NCI-H146 (cell line): ENCODE measurements at regions not wholly inside any gene's neighbourhood (a gene's known extent, or its start where the extent isn't known, plus 50 kb on each side); places are given as distances from the start of the nearest gene placed in this dataset.

ENCODE experiments used
- DNase-seq: peaks from one replicate; lab custom pipeline; 2025; lab: John Stamatoyannopoulos, UW

- no peak for DNase-seq
Measured at GRCh38 chr13:86946734-86947133, 724.4 kb upstream of the SLITRK5 start.

- no peak for DNase-seq
Measured at GRCh38 chr13:86954341-86954740, 716.8 kb upstream of the SLITRK5 start.

- no peak for DNase-seq
Measured at GRCh38 chr13:86960876-86961275, 710.3 kb upstream of the SLITRK5 start.

GRCh38 chr13:86974251-86974994 lies 696.7 kb upstream of the SLITRK5 start:
- DNase-seq, result peak; percentile 4

- DNase-seq, result no peak
Measured at GRCh38 chr13:86974995-86975328, 696.2 kb upstream of the SLITRK5 start.

- DNase-seq, result no peak
Measured at GRCh38 chr13:86976521-86977324, 694.4 kb upstream of the SLITRK5 start.

- DNase-seq, result peak; percentile 21
Measured at GRCh38 chr13:86986448-86986847, 684.7 kb upstream of the SLITRK5 start.

GRCh38 chr13:86992251-86992650 lies 678.9 kb upstream of the SLITRK5 start:
- no peak for DNase-seq

GRCh38 chr13:87003265-87003664 lies 667.9 kb upstream of the SLITRK5 start:
- DNase-seq, result no peak

- DNase-seq, result no peak
Measured at GRCh38 chr13:87005511-87005910, 665.7 kb upstream of the SLITRK5 start.

- DNase-seq, result no peak
Measured at GRCh38 chr13:87035526-87035925, 635.6 kb upstream of the SLITRK5 start.

- no peak for DNase-seq
Measured at GRCh38 chr13:87042946-87043345, 628.2 kb upstream of the SLITRK5 start.

- no peak for DNase-seq
Measured at GRCh38 chr13:87052731-87053130, 618.4 kb upstream of the SLITRK5 start.

GRCh38 chr13:87057807-87058520 lies 613.2 kb upstream of the SLITRK5 start:
- DNase-seq, result no peak

- no peak for DNase-seq
Measured at GRCh38 chr13:87058786-87059329, 612.3 kb upstream of the SLITRK5 start.

- DNase-seq, result peak; percentile 60
Measured at GRCh38 chr13:87078947-87079795, 592.0 kb upstream of the SLITRK5 start.

GRCh38 chr13:87080100-87080779 lies 590.9 kb upstream of the SLITRK5 start:
- peak; percentile 88 for DNase-seq

GRCh38 chr13:87084192-87084591 lies 587.0 kb upstream of the SLITRK5 start:
- DNase-seq, result no peak

- DNase-seq, result peak; percentile 6
Measured at GRCh38 chr13:87087741-87088140, 583.4 kb upstream of the SLITRK5 start.

- DNase-seq, result no peak
Measured at GRCh38 chr13:87089391-87089790, 581.8 kb upstream of the SLITRK5 start.

- DNase-seq, result no peak
Measured at GRCh38 chr13:87093399-87093798, 577.8 kb upstream of the SLITRK5 start.
